Endothelial cell of umbilical vein (primary cell): ENCODE measurements at regions not wholly inside any gene's neighbourhood (a gene's known extent, or its start where the extent isn't known, plus 50 kb on each side); places are given as distances from the start of the nearest gene placed in this dataset.

Experiments
- BruUV-seq: library from RNA; stranded (reverse); fragments of 400-500 nt; replicated peaks from 2 replicates; lab custom pipeline; 2021; lab: Mats Ljungman, UMichigan
- CTCF ChIA-PET: fragments of 300-600, 350-600 bp; sonication (Branson Sonifier 250); formaldehyde crosslinking; loops from one replicate; lab custom pipeline; 2021; ENCODE audit warnings: antibody characterized with exemption, inconsistent platforms; lab: Charles Lee
- POLR2A ChIA-PET: fragments of 300-600, 350-600 bp; sonication (Branson Sonifier 250); formaldehyde crosslinking; loops from one replicate; lab custom pipeline; 2021; ENCODE audit warnings: antibody characterized with exemption, inconsistent platforms; lab: Charles Lee
- DNase-seq: peaks from one replicate; pipeline ENCODE4 v3.0.0-alpha.2; 2011; ENCODE audit warnings: low read depth, low spot score
- FAIRE-seq: peaks from 2 replicates; lab custom pipeline; 2011; peaks lifted over from hg19 to GRCh38; lab: Jason Lieb, UNC
- H2AFZ ChIP-seq: 2 replicates; pipeline ENCODE4 v1.6.0; 2012; ENCODE audit warnings: low read depth, low read length, control low read depth, inconsistent platforms
- H3K27ac ChIP-seq: 2 replicates; pipeline ENCODE4 v1.5.1; 2011; ENCODE audit warnings: low read depth, mild to moderate bottlenecking, control low read depth, low read length, moderate library complexity; ENCODE audit not compliant: insufficient read depth
- H3K27me3 ChIP-seq, 2 experiments: 2 replicates each; pipeline versions ENCODE4 v1.6.0 to v1.6.1; 2011; ENCODE audit warnings: low read length in 2 of 2, mixed read lengths in 1 of 2; ENCODE audit not compliant: control insufficient read depth in 2 of 2, insufficient read depth in 2 of 2
- H3K36me3 ChIP-seq, 2 experiments: 2 replicates in 1 of 2; 3 replicates in 1 of 2; pipeline ENCODE4 v1.5.1; 2011; ENCODE audit warnings: low read length in 2 of 2, mild to moderate bottlenecking in 1 of 2, moderate library complexity in 1 of 2; ENCODE audit not compliant: control insufficient read depth in 2 of 2, insufficient read depth in 2 of 2; ENCODE audit errors: extremely low read depth in 1 of 2
- H3K4me1 ChIP-seq: 3 replicates; pipeline ENCODE4 v1.5.1; 2011; ENCODE audit warnings: mild to moderate bottlenecking, low read length; ENCODE audit not compliant: control insufficient read depth, insufficient read depth; ENCODE audit errors: extremely low read depth
- H3K4me2 ChIP-seq: 2 replicates; pipeline ENCODE4 v1.6.1; 2011; ENCODE audit warnings: low read length, control low read depth, mixed read lengths; ENCODE audit not compliant: insufficient read depth
- H3K4me3 ChIP-seq, 3 experiments: fragments of 200-600 bp in 1 of 3; sonication (generic), shearing (Covaris generic) in 1 of 3; replicated peaks in 1 of 3; 2 replicates each; pipeline ENCODE4 v1.5.1; 2011 to 2016; ENCODE audit warnings: control low read depth in 3 of 3, low read length in 3 of 3, mild to moderate bottlenecking in 2 of 3, inconsistent platforms in 1 of 3, low read depth in 1 of 3, moderate library complexity in 1 of 3; ENCODE audit not compliant: insufficient read depth in 1 of 3
- H3K79me2 ChIP-seq: 2 replicates; pipeline ENCODE4 v1.6.0; 2012; ENCODE audit warnings: low read length, inconsistent platforms; ENCODE audit not compliant: control insufficient read depth, insufficient read depth
- H3K9ac ChIP-seq: replicated peaks from 2 replicates; pipeline ENCODE3; 2011; ENCODE audit warnings: low read length, control low read depth; ENCODE audit not compliant: insufficient read depth; ENCODE audit errors: extremely low read depth
- H3K9me1 ChIP-seq: replicated peaks from 3 replicates; pipeline ENCODE4 v1.6.0; 2011; ENCODE audit warnings: mild to moderate bottlenecking, low read length; ENCODE audit not compliant: control insufficient read depth, insufficient read depth; ENCODE audit errors: extremely low read depth
- H3K9me3 ChIP-seq: replicated peaks from 2 replicates; pipeline ENCODE4 v1.5.1; 2012; ENCODE audit warnings: low read length, inconsistent platforms; ENCODE audit not compliant: control insufficient read depth, insufficient read depth
- H4K20me1 ChIP-seq: replicated peaks from 2 replicates; pipeline ENCODE3; 2011; ENCODE audit warnings: mild to moderate bottlenecking, low read length; ENCODE audit not compliant: control insufficient read depth, insufficient read depth; ENCODE audit errors: extremely low read depth
- CTCF ChIP-seq, 2 donors: IDR thresholded peaks; 1 replicate in 1 of 2; 2 replicates in 1 of 2; pipeline ENCODE4 v1.5.1; 2011; ENCODE audit warnings: low read length in 2 of 2, mild to moderate bottlenecking in 2 of 2, moderate library complexity in 2 of 2, control low read depth in 1 of 2, inconsistent platforms in 1 of 2, low read depth in 1 of 2; ENCODE audit not compliant: insufficient read depth in 1 of 2; ENCODE audit errors: extremely low read depth in 1 of 2
- EZH2 ChIP-seq: IDR thresholded peaks from 2 replicates; pipeline ENCODE4 v1.6.1; 2012; ENCODE audit warnings: borderline replicate concordance, low read depth, mild to moderate bottlenecking, moderate library complexity, low read length, inconsistent platforms; ENCODE audit not compliant: severe bottlenecking
- FOS ChIP-seq: IDR thresholded peaks from 2 replicates; pipeline ENCODE4 v1.6.1; 2011; ENCODE audit warnings: mild to moderate bottlenecking, low read length, moderate library complexity, borderline replicate concordance; ENCODE audit not compliant: insufficient read depth
- GATA2 ChIP-seq: IDR thresholded peaks from 2 replicates; pipeline ENCODE4 v1.7.0; 2011; ENCODE audit warnings: low read depth, mild to moderate bottlenecking, moderate library complexity, mixed read lengths, low read length; ENCODE audit not compliant: insufficient read length, insufficient read depth
- JUN ChIP-seq: IDR thresholded peaks from 2 replicates; pipeline ENCODE4 v1.6.1; 2011; ENCODE audit warnings: borderline replicate concordance, low read depth; ENCODE audit not compliant: insufficient read length, insufficient read depth
- MYC ChIP-seq: IDR thresholded peaks from one replicate; pipeline ENCODE4 v1.6.1; 2011; ENCODE audit warnings: mild to moderate bottlenecking, low read depth, low read length
- POLR2A ChIP-seq: IDR thresholded peaks from 2 replicates; pipeline ENCODE4 v1.6.1; 2012; ENCODE audit warnings: low read depth, mild to moderate bottlenecking, control low read depth, low read length
- POLR2AphosphoS5 ChIP-seq: IDR thresholded peaks from 2 replicates; pipeline ENCODE4 v1.6.1; 2012; ENCODE audit warnings: low read depth, mild to moderate bottlenecking, control low read depth, low read length, moderate library complexity; ENCODE audit not compliant: insufficient read depth
- dilution Hi-C: fragments of 300-500 bp; cut with MboI; formaldehyde crosslinking; loops from one replicate; pipeline ENCODE4 v1.15.0; 2019; ENCODE audit warnings: low sequenced_read_pairs; ENCODE audit not compliant: extremely low pct_ligation_motif_present
- intact Hi-C: fragments of 100-400 bp; cut with micrococcal nuclease; formaldehyde crosslinking; loops from one replicate; pipeline ENCODE4 v1.10.0; 2022
- TF ChIP-seq, protein P1 (sequence below): IDR thresholded peaks from 2 replicates; pipeline ENCODE4 v1.6.1; 2011; ENCODE audit not compliant: insufficient read depth, insufficient read length

DNA sequence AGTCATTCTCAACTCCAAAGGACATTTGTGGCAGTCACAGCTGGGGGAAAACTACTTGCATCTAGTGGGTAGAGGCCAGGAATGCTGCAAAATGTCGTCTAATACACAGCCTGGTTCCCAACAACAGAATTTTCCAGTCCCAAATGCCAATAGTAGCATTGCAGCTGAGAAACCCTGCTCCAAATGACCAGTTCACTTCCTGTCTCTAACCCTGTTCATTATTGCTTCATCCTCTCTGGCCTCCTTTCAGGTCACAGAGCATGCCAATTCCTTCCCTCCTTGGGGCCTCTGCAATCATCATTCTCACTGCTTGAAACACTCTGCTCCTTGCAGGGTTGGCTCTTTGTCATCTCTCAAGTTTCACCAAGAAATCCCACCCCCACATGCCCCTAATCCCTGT, 139.1 kb downstream of the IRS1 start:
- H3K4me2 ChIP-seq, result no peak overlapping the region

More for the DNA sequence above, 139.1 kb downstream of the IRS1 start:
- H3K4me1 ChIP-seq, result no peaks in the 10 kb centered on the region
- no peaks in the 10 kb centered on the region for H3K36me3 ChIP-seq
- H3K4me3 ChIP-seq, result no peak overlapping the region
- intact Hi-C loops, result no loop called here
- TF ChIP-seq MYC, result no peak
- no peak for TF ChIP-seq EZH2
- no peak for TF ChIP-seq CTCF (IDR thresholded peaks at IDR 0.05; ENCODE audit: extremely low read depth in 1 of 2, insufficient read depth in 1 of 2, low read depth in 1 of 2, low read length in 2 of 2)
- no peak for TF ChIP-seq POLR2A
- no peak for TF ChIP-seq GATA2
- no peak for TF ChIP-seq POLR2AphosphoS5
- TF ChIP-seq, protein P1, sequence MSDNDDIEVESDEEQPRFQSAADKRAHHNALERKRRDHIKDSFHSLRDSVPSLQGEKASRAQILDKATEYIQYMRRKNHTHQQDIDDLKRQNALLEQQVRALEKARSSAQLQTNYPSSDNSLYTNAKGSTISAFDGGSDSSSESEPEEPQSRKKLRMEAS, result no peak
- no peak for TF ChIP-seq JUN
- no peak for TF ChIP-seq FOS
- H3K9ac ChIP-seq, result no peak overlapping the region
- no peaks in the 10 kb centered on the region for H3K9me1 ChIP-seq
- no TSS peak for BruUV-seq
- H3K27ac ChIP-seq, result no peak overlapping the region
- H2AFZ ChIP-seq, result no peak overlapping the region
- H4K20me1 ChIP-seq, result no peaks in the 10 kb centered on the region
- ChIA-PET CTCF (no interaction called here), POLR2A (no interaction called here)
- DNase-seq (no peak), FAIRE-seq (no peak)
- H3K27me3 ChIP-seq, result peaks cover 11 to 16% of the 10 kb centered on the region in 2 experiments
- H3K9me3 ChIP-seq, result no peaks in the 10 kb centered on the region
- H3K79me2 ChIP-seq, result no peaks in the 10 kb centered on the region
- dilution Hi-C loops, result no loop called here
